Erythroblast (primary cell): ENCODE measurements at regions not wholly inside any gene's neighbourhood (a gene's known extent, or its start where the extent isn't known, plus 50 kb on each side); places are given as distances from the start of the nearest gene placed in this dataset.

Experiments used
- GATA1 ChIP-seq: IDR thresholded peaks from 2 replicates; pipeline ENCODE4 v1.6.1; 2011; ENCODE audit warnings: low read depth, mild to moderate bottlenecking, control low read depth, low read length, moderate library complexity
- POLR2A ChIP-seq: IDR thresholded peaks from 2 replicates; pipeline ENCODE4 v1.6.1; 2011; ENCODE audit warnings: mild to moderate bottlenecking, low read length

DNA sequence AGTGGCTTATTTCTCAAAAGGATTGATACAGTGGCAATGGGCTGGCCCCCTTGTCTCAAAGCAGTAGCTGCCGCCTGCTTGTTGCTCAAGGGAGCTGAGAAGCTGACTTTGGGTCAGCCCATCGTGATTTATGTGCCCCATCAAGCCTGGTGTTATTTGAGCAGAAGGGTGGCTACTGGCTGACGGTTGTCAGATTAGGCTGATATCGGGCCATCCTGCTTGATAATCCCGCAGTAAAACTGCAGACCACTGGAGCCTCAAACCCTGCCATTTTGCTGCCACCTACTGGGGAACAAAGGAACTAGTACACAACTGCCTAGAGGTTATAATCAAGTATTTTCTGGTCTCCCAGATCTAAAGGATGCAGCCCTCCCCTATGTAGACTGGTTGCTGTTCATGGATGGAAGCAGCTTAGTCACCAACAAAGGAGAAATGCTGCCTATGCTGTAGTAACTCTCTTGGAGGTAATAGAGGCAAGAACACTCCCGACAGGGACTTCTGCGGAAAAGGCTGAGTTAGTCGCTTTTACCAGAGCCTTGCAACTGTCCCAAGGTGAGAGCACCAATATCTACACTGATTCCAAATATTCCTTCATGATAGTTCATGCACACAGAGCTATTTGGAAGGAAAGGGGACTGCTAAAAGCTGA, 65.9 kb upstream of the ZNF92 start:
- TF ChIP-seq POLR2A (no peak), GATA1 (no peak)
